Fibroblast of skin of right quadriceps (primary cell): ENCODE measurements at regions not wholly inside any gene's neighbourhood (a gene's known extent, or its start where the extent isn't known, plus 50 kb on each side); places are given as distances from the start of the nearest gene placed in this dataset.
"Not testable (repeated sequence)": the region's sequence is repeated elsewhere in the genome, so short reads cannot be mapped to it uniquely, and the experiment has no call there.

ENCODE experiments used
- DNase-seq: peaks from one replicate; pipeline ENCODE4 v3.0.0-alpha.2; 2013

GRCh38 chr16:75780669-75781068 lies 54.4 kb upstream of the CPHXL start:
- DNase-seq: no peak

- no peak for DNase-seq
Measured at GRCh38 chr16:75781683-75782343, 55.5 kb upstream of the CPHXL start.

DNA sequence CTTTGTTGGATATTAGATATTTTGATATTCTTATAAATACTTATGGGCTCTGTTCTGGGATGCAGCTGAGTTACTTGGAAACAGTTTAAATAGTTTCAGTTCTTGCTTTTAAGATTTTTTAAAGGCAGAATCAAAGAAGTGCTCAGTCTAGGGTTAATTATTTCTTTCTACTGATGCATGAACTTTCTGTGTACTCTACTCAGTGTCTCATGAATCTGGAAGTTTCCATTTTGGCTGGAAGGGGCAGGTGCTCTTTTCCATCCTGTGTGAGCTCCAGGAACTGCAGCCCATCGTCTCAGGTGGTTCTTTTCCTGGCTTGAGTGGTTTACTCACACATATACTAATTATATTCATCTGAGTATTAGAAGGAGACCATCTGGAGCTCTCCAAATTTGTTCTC lies 61.1 kb upstream of the CPHXL start:
- no peak for DNase-seq

- DNase-seq: peak; percentile 45
Measured at GRCh38 chr16:75789237-75789636, 62.9 kb upstream of the CPHXL start.

GRCh38 chr16:75792771-75793492 lies 66.6 kb upstream of the CPHXL start:
- no peak for DNase-seq

DNA sequence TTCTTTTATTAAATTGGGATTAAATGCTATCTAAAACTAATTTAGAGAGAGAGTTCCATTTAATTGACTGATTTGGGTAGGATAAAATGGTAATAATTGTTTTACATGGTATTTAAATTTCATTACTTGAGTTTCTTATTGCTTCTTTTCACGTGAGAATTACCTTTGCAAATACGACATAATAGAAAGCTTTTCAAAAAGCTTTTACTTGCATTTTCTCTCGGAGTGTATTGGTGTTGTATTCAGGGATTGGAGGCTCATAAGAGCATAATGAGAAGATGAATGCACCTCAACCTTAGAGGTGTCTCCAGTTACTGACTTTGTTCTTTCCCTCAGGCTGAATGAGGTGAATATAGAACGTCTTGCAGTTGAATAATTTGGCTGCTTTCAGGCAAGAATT lies 67.4 kb upstream of the CPHXL start:
- no peak for DNase-seq

DNA sequence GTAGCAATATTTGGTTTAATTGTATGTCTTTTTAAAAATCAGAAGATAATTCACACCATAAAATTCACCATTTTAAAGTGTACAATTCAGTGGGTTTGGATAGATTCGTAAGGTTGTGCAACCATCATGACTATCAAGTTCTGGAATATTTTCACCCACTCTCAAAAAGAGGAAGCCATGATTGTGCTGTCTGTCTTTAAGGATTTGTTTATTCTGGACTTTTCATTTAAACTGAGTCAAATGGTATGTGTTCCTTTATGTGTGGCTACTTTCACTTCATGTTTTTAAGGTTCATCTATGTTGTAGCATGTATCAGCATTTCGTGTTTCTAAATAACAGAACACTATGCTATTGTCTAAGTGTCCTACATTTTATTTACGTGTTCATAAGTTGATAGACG lies 68.1 kb upstream of the CPHXL start:
- DNase-seq: no peak

DNA sequence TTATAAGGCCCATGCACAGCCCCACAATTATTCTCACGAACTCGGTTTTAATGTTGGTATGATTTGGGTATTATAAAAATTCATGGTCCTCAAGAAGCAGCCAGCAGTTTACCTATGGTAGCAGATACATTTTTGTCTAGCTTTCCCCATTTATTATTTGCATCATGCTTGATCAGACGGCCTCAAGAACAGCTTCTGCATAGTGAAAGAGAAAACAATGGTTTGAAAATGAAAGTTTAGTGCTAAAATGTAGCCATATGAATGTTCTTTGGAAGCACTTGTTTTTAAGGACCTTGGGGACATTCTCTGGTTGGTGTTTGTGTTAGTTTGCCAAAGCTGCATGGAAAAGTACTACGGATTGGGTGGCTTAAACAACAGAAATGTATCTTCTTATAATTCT lies 72.4 kb upstream of the CPHXL start:
- no peak for DNase-seq

DNA sequence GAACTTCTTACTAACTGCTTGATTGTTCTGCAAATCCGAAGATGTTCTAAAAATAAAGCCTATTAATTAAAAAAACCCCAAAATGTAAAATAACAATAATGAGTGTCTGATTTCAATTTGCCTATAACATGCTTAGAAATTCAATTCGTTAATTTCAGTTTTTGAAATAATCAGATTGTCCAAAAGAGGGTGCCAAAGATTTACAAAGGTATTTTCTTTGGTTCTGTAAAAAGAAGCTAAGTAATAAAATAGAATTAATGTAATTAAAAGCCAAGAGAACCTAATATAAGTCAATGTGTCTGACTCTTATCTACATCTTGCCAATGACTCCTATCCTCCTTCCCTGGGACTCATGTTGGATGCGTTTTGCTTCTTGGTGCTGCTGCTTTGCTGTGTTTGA lies 75.0 kb upstream of the CPHXL start:
- DNase-seq: no peak

- DNase-seq: no peak
Measured at GRCh38 chr16:75803753-75804152, 77.5 kb upstream of the CPHXL start.

GRCh38 chr16:75804368-75804767 lies 78.1 kb upstream of the CPHXL start:
- no peak for DNase-seq

DNA sequence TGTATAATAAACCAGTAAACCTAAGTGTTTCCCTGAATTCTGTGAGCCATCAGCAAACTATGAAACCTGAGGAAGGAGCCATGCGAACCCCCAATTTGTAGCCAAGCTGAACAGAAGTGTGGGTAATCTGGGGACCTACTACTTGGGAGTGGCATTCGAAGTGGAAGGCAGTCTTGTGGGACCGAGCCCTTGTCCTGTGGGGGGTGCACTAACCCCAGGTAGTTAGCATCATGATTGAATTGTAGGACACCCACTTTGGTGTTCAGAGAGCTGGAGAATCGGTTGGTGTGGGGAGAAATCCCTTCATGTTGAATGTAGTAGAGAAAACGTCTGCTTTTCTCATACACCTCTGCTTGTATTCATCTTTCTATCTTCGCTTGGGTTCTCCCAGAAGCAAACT lies 79.7 kb upstream of the CPHXL start:
- no peak for DNase-seq

- no peak for DNase-seq
Measured at GRCh38 chr16:75806487-75806886, 80.2 kb upstream of the CPHXL start.

- no peak for DNase-seq
Measured at GRCh38 chr16:75810342-75810741, 84.1 kb upstream of the CPHXL start.

GRCh38 chr16:75811020-75811634 lies 84.8 kb upstream of the CPHXL start:
- DNase-seq: no peak

DNA sequence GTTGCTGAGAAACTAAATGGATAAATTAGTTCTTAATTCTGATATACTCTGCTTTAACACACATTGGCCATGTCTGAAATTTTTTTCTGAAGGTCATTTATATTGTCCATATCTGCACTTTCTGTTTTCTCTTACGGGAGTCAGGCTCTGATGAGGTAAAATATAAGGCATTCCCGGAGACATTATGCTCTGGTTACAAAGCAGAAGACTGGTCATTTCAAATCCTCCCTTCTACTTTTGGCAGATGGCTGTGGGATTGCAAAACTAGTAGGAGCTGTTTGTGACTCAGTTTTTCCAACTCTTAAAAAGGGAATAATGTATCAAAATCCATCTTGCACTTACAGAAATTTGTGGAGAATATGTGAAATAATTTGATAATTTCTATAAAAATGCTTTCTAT lies 92.2 kb upstream of the CPHXL start:
- no peak for DNase-seq

DNA sequence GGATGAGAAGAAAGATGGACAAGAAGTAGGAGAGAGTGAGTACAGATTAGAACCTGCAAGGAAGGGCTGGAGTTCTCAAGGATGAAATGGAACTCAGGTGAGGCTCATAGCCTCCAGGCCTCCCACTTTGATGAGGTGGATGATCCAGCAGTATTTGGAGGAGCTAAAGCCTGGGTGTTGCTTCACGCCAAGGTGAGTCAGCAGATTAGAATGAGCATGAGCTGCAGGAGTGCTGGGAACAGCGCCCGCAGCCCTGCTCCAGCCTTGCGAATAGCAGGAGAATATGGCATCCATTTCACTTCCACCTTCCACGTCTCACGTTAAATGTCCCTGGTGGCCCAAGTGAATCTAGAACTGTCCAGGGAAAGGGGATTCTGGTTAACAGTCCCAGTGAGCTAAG lies 94.4 kb upstream of the CPHXL start:
- DNase-seq: no peak

DNA sequence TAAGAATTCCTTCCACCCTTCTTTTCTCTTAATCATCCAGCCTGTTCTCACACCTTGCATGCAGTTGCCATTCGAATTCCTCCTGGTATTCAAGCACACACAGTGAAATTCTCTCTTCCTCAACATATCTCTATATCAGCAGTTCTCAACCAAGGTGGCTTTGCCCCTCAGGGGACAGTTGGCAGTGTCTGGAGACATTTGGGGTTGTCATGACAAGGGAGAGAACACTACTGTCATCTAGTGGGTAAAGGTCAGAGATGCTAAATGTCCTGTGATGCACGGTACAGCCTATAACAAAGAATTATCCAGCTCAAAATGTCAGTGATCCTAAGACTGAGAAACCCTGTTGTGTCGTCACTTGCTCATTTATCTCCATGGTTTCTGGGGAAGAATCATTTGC lies 94.8 kb upstream of the CPHXL start:
- DNase-seq: no peak

- not testable (repeated sequence) for DNase-seq
Measured at GRCh38 chr16:75825750-75826149, 99.5 kb upstream of the CPHXL start.

- not testable (repeated sequence) for DNase-seq
Measured at GRCh38 chr16:75827372-75828038, 101.2 kb upstream of the CPHXL start.

GRCh38 chr16:75833385-75833784 lies 107.1 kb upstream of the CPHXL start:
- DNase-seq: not testable (repeated sequence)

DNA sequence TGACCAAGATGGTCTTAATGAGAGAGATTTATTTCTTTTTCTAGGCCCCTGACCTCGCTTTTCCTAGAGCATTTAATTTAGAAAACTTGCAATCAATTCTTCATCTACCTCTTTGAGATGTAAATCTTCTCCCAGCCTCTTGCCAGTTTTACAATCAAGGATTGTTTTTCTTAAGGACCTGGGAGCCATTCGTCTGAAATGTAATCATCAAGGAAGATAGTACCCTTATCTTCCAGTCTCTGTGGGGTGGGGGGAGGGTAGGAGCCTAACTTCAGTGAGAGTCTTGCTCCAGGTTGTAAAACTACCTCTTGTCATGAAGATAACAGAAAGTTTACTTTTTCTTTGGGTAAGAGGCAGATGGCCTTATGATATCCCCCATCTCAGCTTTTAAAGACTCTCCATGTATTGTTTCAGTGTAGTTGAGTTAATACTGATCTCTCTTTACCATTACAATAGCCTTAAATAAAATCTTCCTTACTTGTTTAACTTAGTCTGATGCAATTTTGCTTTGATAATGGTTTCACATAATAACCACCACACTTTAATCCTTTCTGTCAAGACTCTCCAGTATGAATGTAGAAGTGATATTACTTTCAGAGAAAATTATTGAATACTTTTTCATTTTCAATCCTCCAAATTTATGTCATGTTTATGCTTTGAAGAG lies 110.2 kb upstream of the CPHXL start:
- DNase-seq: no peak

- no peak for DNase-seq
Measured at GRCh38 chr16:75837264-75837663, 111.0 kb upstream of the CPHXL start.
